Astrocyte of the cerebellum (primary cell): ENCODE measurements at regions not wholly inside any gene's neighbourhood (a gene's known extent, or its start where the extent isn't known, plus 50 kb on each side); places are given as distances from the start of the nearest gene placed in this dataset.

Experiments
- DNase-seq: peaks from one replicate; pipeline ENCODE4 v3.0.0-alpha.2; 2011; ENCODE audit warnings: low read depth
- H3K4me3 ChIP-seq: 2 replicates; pipeline ENCODE4 v1.5.1; 2011; ENCODE audit warnings: mild to moderate bottlenecking, low read depth, low read length, moderate library complexity
- in situ Hi-C: cut with HindIII; loops from 2 replicates; pipeline ENCODE4 v1.10.0; 2017; ENCODE audit warnings: low sequenced_read_pairs
- TF ChIP-seq, protein P1 (sequence below): IDR thresholded peaks from 2 replicates; pipeline ENCODE4 v1.5.1; 2012; ENCODE audit warnings: low read length, low read depth, moderate library complexity, mild to moderate bottlenecking; ENCODE audit errors: missing control alignments

GRCh38 chr5:13325765-13326164 is 618.7 kb downstream of the DNAH5 start:
- DNase-seq = no peak
- no peak overlapping the region for H3K4me3 ChIP-seq
- TF ChIP-seq, protein P1, sequence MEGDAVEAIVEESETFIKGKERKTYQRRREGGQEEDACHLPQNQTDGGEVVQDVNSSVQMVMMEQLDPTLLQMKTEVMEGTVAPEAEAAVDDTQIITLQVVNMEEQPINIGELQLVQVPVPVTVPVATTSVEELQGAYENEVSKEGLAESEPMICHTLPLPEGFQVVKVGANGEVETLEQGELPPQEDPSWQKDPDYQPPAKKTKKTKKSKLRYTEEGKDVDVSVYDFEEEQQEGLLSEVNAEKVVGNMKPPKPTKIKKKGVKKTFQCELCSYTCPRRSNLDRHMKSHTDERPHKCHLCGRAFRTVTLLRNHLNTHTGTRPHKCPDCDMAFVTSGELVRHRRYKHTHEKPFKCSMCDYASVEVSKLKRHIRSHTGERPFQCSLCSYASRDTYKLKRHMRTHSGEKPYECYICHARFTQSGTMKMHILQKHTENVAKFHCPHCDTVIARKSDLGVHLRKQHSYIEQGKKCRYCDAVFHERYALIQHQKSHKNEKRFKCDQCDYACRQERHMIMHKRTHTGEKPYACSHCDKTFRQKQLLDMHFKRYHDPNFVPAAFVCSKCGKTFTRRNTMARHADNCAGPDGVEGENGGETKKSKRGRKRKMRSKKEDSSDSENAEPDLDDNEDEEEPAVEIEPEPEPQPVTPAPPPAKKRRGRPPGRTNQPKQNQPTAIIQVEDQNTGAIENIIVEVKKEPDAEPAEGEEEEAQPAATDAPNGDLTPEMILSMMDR = no peak
- in situ Hi-C loops = no loop called here

- no peak overlapping the region for H3K4me3 ChIP-seq
- TF ChIP-seq, protein P1 = no peak
- in situ Hi-C loops = no loop called here
- DNase-seq = no peak
These were observed 621.7 kb downstream of the DNAH5 start for GRCh38 chr5:13322769-13323168.

- in situ Hi-C loops = no loop called here
- H3K4me3 ChIP-seq = no peak overlapping the region
- TF ChIP-seq, protein P1 = no peak
- no peak for DNase-seq
These were observed 626.8 kb downstream of the DNAH5 start for GRCh38 chr5:13317654-13318053.

- in situ Hi-C loops = no loop called here
- peak; percentile 26 for DNase-seq
- no peak overlapping the region for H3K4me3 ChIP-seq
- TF ChIP-seq, protein P1 = no peak
These were observed 628.3 kb downstream of the DNAH5 start for GRCh38 chr5:13316176-13316575.

- in situ Hi-C loops = no loop called here
- H3K4me3 ChIP-seq = no peak overlapping the region
- TF ChIP-seq, protein P1 = no peak
- no peak for DNase-seq
These were observed 637.0 kb downstream of the DNAH5 start for GRCh38 chr5:13307480-13307879.

DNA sequence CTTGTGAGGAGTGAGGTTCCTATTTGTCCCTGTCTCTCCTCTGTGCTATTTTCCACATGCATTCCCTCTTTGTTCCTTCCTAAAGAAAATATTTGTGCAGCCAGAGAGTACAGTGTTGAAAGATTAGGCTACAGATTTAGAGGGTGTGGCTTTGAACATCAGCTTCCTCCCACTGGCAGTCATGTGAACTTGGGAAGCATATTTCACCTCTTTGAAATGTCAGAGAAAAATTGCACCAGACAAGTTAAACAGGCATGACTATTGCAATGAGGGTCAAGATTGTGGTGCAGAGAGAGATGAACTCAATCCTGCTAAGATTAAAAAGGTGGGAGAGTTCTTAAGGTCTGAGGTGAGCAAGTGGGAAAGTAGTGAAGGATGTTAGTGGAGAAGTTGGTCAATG is 641.0 kb downstream of the DNAH5 start:
- DNase-seq = no peak
- in situ Hi-C loops = no loop called here
- no peak overlapping the region for H3K4me3 ChIP-seq
- TF ChIP-seq, protein P1 = no peak

DNA sequence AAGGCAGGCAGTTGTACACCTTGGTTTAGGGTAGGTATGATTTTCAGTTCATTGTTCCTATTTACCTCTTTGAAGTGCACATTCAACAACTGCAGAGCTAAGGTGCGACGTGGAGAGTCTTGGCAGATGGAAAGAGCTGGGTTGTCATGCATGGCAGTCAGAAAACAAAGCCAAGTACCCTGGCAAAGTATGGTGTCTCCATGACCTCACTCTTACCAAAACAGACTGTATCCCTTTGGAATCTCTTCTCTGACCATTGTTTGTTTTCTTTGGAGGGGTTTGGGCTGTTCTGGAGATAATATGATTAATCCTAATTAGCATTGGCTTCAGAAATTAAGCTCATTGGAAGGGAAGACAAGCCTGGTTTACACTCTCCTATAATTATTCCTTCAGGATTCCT is 665.7 kb downstream of the DNAH5 start:
- TF ChIP-seq, protein P1 = no peak
- in situ Hi-C loops = no loop called here
- DNase-seq = peak; percentile 16
- H3K4me3 ChIP-seq = no peak overlapping the region
